ENCODE measurements at regions not wholly inside any gene's neighbourhood (a gene's known extent, or its start where the extent isn't known, plus 50 kb on each side); places are given as distances from the start of the nearest gene placed in this dataset.

DNA sequence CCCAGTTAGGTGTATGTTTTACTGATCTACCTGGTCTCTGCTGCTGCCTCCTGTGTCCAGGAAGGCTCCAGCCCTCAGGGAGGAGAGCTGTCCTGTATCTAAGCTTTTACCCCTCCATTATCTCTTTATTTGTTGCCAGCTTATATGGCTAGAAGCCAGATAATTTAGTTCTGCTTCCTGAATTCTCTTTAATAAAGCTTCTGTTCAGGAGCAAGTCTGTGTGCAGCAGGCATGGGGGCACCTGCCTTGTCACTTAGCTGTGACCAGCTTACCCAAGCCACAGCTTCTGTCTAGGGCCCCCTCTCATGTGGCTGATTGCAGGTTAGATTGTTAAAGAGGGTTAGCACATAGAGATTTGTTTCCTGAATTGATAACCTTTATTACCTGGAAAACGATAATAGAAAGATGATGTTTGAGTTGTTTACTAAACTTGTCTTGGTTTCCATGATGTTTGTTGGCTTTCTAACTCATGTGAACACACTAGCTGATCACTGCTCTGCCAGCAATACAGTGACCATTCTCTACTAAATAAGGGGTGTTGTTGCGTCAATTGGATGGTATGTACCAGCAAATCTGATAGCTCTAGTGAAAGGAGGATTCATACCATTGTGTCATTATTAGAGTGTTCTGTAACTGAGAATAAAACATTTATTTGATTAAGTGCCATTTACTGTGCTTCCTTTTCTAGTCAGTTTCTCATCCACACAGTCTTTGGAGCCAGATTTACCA, 189.8 kb upstream of the ANK2 start:
- TF ChIP-seq, protein P1, sequence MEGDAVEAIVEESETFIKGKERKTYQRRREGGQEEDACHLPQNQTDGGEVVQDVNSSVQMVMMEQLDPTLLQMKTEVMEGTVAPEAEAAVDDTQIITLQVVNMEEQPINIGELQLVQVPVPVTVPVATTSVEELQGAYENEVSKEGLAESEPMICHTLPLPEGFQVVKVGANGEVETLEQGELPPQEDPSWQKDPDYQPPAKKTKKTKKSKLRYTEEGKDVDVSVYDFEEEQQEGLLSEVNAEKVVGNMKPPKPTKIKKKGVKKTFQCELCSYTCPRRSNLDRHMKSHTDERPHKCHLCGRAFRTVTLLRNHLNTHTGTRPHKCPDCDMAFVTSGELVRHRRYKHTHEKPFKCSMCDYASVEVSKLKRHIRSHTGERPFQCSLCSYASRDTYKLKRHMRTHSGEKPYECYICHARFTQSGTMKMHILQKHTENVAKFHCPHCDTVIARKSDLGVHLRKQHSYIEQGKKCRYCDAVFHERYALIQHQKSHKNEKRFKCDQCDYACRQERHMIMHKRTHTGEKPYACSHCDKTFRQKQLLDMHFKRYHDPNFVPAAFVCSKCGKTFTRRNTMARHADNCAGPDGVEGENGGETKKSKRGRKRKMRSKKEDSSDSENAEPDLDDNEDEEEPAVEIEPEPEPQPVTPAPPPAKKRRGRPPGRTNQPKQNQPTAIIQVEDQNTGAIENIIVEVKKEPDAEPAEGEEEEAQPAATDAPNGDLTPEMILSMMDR (conservative IDR thresholded peaks at IDR 0.05) = no peak
- TF ChIP-seq ZFX (IDR thresholded peaks at IDR 0.05) = no peak
